A549 (cell line): ENCODE measurements at regions not wholly inside any gene's neighbourhood (a gene's known extent, or its start where the extent isn't known, plus 50 kb on each side); places are given as distances from the start of the nearest gene placed in this dataset.
"Not testable (repeated sequence)": the region's sequence is repeated elsewhere in the genome, so short reads cannot be mapped to it uniquely, and the experiment has no call there.

Source experiments
- ATAC-seq, 2 experiments: fragments of 200-7000 bp in 1 of 2; fragments of >200 bp in 1 of 2; cut with Nextera tagmentation in 1 of 2; cut with Tn5 transposase in 1 of 2; 3 replicates each; pipeline versions ENCODE4 v1.8.0 to v1.9.1; 2018 to 2020; ENCODE audit warnings: mild to moderate bottlenecking in 1 of 2, moderate library complexity in 1 of 2
- CTCF ChIA-PET: fragments of 300-600 bp; sonication (Branson Sonifier 250); formaldehyde crosslinking; extraction: SDS; loops from one replicate; lab custom pipeline; 2021; ENCODE audit warnings: antibody characterized with exemption, inconsistent platforms; lab: Yijun Ruan, JAX
- POLR2A ChIA-PET: fragments of 350-600 bp; formaldehyde crosslinking; extraction: SDS; loops from one replicate; lab custom pipeline; 2021; ENCODE audit warnings: antibody characterized with exemption, inconsistent platforms; lab: Yijun Ruan, JAX
- DNase-seq, 2 experiments: peaks; one replicate each; pipeline versions ENCODE4 v3.0.0 to v3.0.0-alpha.2; 2011 to 2016; ENCODE audit warnings: low read depth in 1 of 2, low spot score in 1 of 2
- FAIRE-seq: peaks from 2 replicates; lab custom pipeline; 2011; peaks lifted over from hg19 to GRCh38; lab: Jason Lieb, UNC
- H3K27ac ChIP-seq, 2 experiments: fragments of >200 bp; sonication (Bioruptor Twin); formaldehyde crosslinking; 3 replicates each; pipeline ENCODE4 v1.5.1; 2016 to 2017
- H3K4me1 ChIP-seq: fragments of >200 bp; sonication (Bioruptor Twin); formaldehyde crosslinking; 3 replicates; pipeline ENCODE4 v1.6.1; 2016
- H3K4me2 ChIP-seq: fragments of >200 bp; sonication (Bioruptor Twin); formaldehyde crosslinking; 3 replicates; pipeline ENCODE4 v1.6.1; 2016
- H3K4me3 ChIP-seq: fragments of >200 bp; sonication (Bioruptor Twin); formaldehyde crosslinking; 3 replicates; pipeline ENCODE4 v1.5.1; 2016
- H3K9me3 ChIP-seq: fragments of >200 bp; sonication (Bioruptor Twin); formaldehyde crosslinking; 3 replicates; pipeline ENCODE4 v1.6.1; 2016
- BHLHE40 ChIP-seq: IDR thresholded peaks from 2 replicates; pipeline ENCODE4 v1.6.1; 2012; ENCODE audit warnings: low read depth, low read length, inconsistent platforms
- CBX2 ChIP-seq: fragments of 200-600 bp; sonication (generic); IDR thresholded peaks from 2 replicates; pipeline ENCODE4 v1.6.1; 2016; ENCODE audit warnings: low read depth, mild to moderate bottlenecking, borderline replicate concordance
- CBX8 ChIP-seq: fragments of 200-600 bp; sonication (generic); IDR thresholded peaks from 2 replicates; pipeline ENCODE4 v1.6.1; 2016
- CEBPB ChIP-seq, 2 experiments: fragments of >200 bp in 1 of 2; sonication (Bioruptor Twin) in 1 of 2; formaldehyde crosslinking in 1 of 2; IDR thresholded peaks; 2 replicates each; pipeline ENCODE4 v1.6.1; 2012 to 2016
- CHD4 ChIP-seq: fragments of 200-600 bp; sonication (generic); IDR thresholded peaks from 2 replicates; pipeline ENCODE4 v1.6.1; 2016; ENCODE audit warnings: antibody characterized with exemption, mild to moderate bottlenecking, borderline replicate concordance
- CTCF ChIP-seq: fragments of >200 bp; sonication (Bioruptor Twin); formaldehyde crosslinking; IDR thresholded peaks from 3 replicates; pipeline ENCODE4 v1.5.1; 2016
- EHF ChIP-seq: fragments of 250-450 bp; sonication (Bioruptor Pico); IDR thresholded peaks from 2 replicates; pipeline ENCODE4 v1.5.0; 2020; ENCODE audit warnings: mild to moderate bottlenecking
- EHMT2 ChIP-seq: fragments of 200-600 bp; sonication (generic); IDR thresholded peaks from 2 replicates; pipeline ENCODE4 v1.6.1; 2016; ENCODE audit warnings: antibody characterized with exemption, low read depth, mild to moderate bottlenecking, moderate library complexity
- ELK1 ChIP-seq: fragments of 150-350 bp; IDR thresholded peaks from 2 replicates; pipeline ENCODE4 v1.6.1; 2014; ENCODE audit warnings: low read depth, mild to moderate bottlenecking, low read length
- EP300 ChIP-seq, 2 experiments: fragments of >200 bp; sonication (Bioruptor Twin); formaldehyde crosslinking; IDR thresholded peaks; 2 replicates in 1 of 2; 3 replicates in 1 of 2; pipeline ENCODE4 v1.6.1; 2016 to 2017
- FOSB ChIP-seq: fragments of 250-450 bp; sonication (Bioruptor Pico); IDR thresholded peaks from 2 replicates; pipeline ENCODE4 v1.5.0; 2020; ENCODE audit warnings: mild to moderate bottlenecking, moderate library complexity
- FOSL2 ChIP-seq, 2 experiments: fragments of 450-650 bp in 1 of 2; fragments of >200 bp in 1 of 2; sonication (Bioruptor Twin) in 1 of 2; formaldehyde crosslinking; IDR thresholded peaks; 2 replicates each; pipeline versions ENCODE4 v1.5.0 to v1.6.1; 2016 to 2020; ENCODE audit warnings: mild to moderate bottlenecking in 1 of 2, moderate library complexity in 1 of 2
- FOXS1 ChIP-seq: fragments of 250-450 bp; sonication (Bioruptor Pico); IDR thresholded peaks from 2 replicates; pipeline ENCODE4 v1.5.0; 2020; ENCODE audit warnings: mild to moderate bottlenecking, moderate library complexity
- HES2 ChIP-seq: fragments of >200 bp; sonication (Bioruptor Twin); formaldehyde crosslinking; IDR thresholded peaks from 2 replicates; pipeline ENCODE4 v1.6.1; 2016
- HOXB13 ChIP-seq: fragments of 250-450 bp; sonication (Bioruptor Pico); IDR thresholded peaks from 2 replicates; pipeline ENCODE4 v1.5.0; 2020; ENCODE audit warnings: low read depth, mild to moderate bottlenecking, moderate library complexity
- HOXB5 ChIP-seq: fragments of 250-450 bp; sonication (Bioruptor Pico); IDR thresholded peaks from 2 replicates; pipeline ENCODE4 v1.5.0; 2020; ENCODE audit warnings: mild to moderate bottlenecking, moderate library complexity
- MAZ ChIP-seq: fragments of 150-350 bp; IDR thresholded peaks from 2 replicates; pipeline ENCODE4 v1.6.1; 2014; ENCODE audit warnings: antibody characterized with exemption, low read depth, low read length, borderline replicate concordance
- MYC ChIP-seq: IDR thresholded peaks from 2 replicates; pipeline ENCODE4 v1.6.1; 2012; ENCODE audit warnings: mild to moderate bottlenecking, inconsistent platforms, low read length, improper control_type of control experiment, borderline replicate concordance
- NPAS2 ChIP-seq: fragments of 250-450 bp; sonication (Bioruptor Pico); IDR thresholded peaks from 2 replicates; pipeline ENCODE4 v1.8.0; 2022; ENCODE audit warnings: mild to moderate bottlenecking, moderate library complexity, borderline replicate concordance
- PHF8 ChIP-seq: fragments of 200-600 bp; sonication (generic); IDR thresholded peaks from 2 replicates; pipeline ENCODE4 v1.6.1; 2016; ENCODE audit warnings: low read depth, mild to moderate bottlenecking, antibody characterized with exemption, moderate library complexity, borderline replicate concordance
- POLR2AphosphoS2 ChIP-seq: conservative IDR thresholded peaks from 2 replicates; pipeline ENCODE4 v1.6.1; 2012; ENCODE audit warnings: low read length, improper control_type of control experiment, inconsistent platforms
- RFX5 ChIP-seq: fragments of 450-650 bp; IDR thresholded peaks from 2 replicates; pipeline ENCODE4 v1.7.1; 2014; ENCODE audit warnings: antibody characterized with exemption, mild to moderate bottlenecking, moderate library complexity
- RNF2 ChIP-seq: fragments of 200-600 bp; sonication (generic); IDR thresholded peaks from 2 replicates; pipeline ENCODE4 v1.6.1; 2016; ENCODE audit warnings: low read depth, mild to moderate bottlenecking, antibody characterized with exemption, moderate library complexity, borderline replicate concordance
- SMC3 ChIP-seq: fragments of >200 bp; sonication (Bioruptor Twin); formaldehyde crosslinking; IDR thresholded peaks from 3 replicates; pipeline ENCODE4 v1.6.1; 2018; ENCODE audit warnings: inconsistent platforms
- SREBF2 ChIP-seq: fragments of 450-650 bp; IDR thresholded peaks from 2 replicates; pipeline ENCODE4 v1.6.1; 2014; ENCODE audit warnings: mild to moderate bottlenecking, moderate library complexity
- TFCP2L1 ChIP-seq: fragments of 250-450 bp; sonication (Bioruptor Pico); IDR thresholded peaks from 2 replicates; pipeline ENCODE4 v1.5.0; 2021; ENCODE audit warnings: mild to moderate bottlenecking
- TP53 ChIP-seq: fragments of 250-450 bp; sonication (Bioruptor Pico); IDR thresholded peaks from 2 replicates; pipeline ENCODE4 v1.5.0; 2021; ENCODE audit warnings: mild to moderate bottlenecking, moderate library complexity
- WGBS: methylation state at CpG from one replicate; pipeline ENCODE4 v1.1.6; 2017; ENCODE audit errors: missing lambda C conversion rate; 5-methylcytosine and 5-hydroxymethylcytosine counted together

- DNase-seq: no peak
- WGBS: 47% methylated on average over 2 of the region's 2 CpGs
- no peak for FAIRE-seq
- ATAC-seq: no peak
- no peak overlapping the region for H3K4me3 ChIP-seq
- no peak for TF ChIP-seq FOSB (CRISPR knock-in tag)
- TF ChIP-seq TFCP2L1 (CRISPR knock-in tag): no peak
- TF ChIP-seq FOSL2 (IDR thresholded peaks at IDR 0.05): no peak
- TF ChIP-seq FOSL2 (CRISPR knock-in tag; IDR thresholded peaks at IDR 0.05): no peak
- no peak for TF ChIP-seq CBX8
- TF ChIP-seq, all 56 proteins: peak for 0
- no peaks in the 10 kb centered on the region for H3K9me3 ChIP-seq
- H3K27ac ChIP-seq: no peak overlapping the region
- no peaks in the 10 kb centered on the region for H3K4me1 ChIP-seq
- H3K4me2 ChIP-seq: no peak overlapping the region
- CTCF ChIA-PET: interaction anchor here (0.6 kb wide), 1 partner anchor 147 kb away, joined by 7 read pairs; no protein-coding TSS in a partner anchor
- POLR2A ChIA-PET: no interaction called here
These were observed 150.2 kb downstream of the TTC6 start for GRCh38 chr14:37745657-37746056.

GRCh38 chr14:37746140-37746832 is 150.9 kb downstream of the TTC6 start:
- no peak overlapping the region for H3K4me2 ChIP-seq
- TF ChIP-seq CBX2 (no peak), BHLHE40 (no peak), RFX5 (no peak), TP53 (CRISPR knock-in tag) (no peak), SREBF2 (no peak), HOXB13 (CRISPR knock-in tag) (no peak), NPAS2 (CRISPR knock-in tag) (no peak), SMC3 (no peak), MYC (no peak), ELK1 (no peak), MAZ (no peak), POLR2AphosphoS2 (no peak), PHF8 (no peak)
- TF ChIP-seq, all 56 proteins: peak for 0
- H3K4me3 ChIP-seq: no peak overlapping the region
- no peak for FAIRE-seq
- ATAC-seq: no peak; a peak in 1 of 6 replicates
- no peaks in the 10 kb centered on the region for H3K4me1 ChIP-seq
- no peaks in the 10 kb centered on the region for H3K9me3 ChIP-seq
- WGBS: 58% methylated on average over 1 of the region's 1 CpG
- ChIA-PET CTCF (interaction anchor here (0.6 to 1.2 kb wide), 2 partner anchors 56 to 147 kb away, joined by 3 to 7 read pairs; no protein-coding TSS in a partner anchor), POLR2A (no interaction called here)
- DNase-seq: no peak
- no peak overlapping the region for H3K27ac ChIP-seq

- 66% methylated on average over 5 of the region's 5 CpGs for WGBS
- H3K27ac ChIP-seq: no peak overlapping the region
- ATAC-seq: no peak
- no peak overlapping the region for H3K4me2 ChIP-seq
- no peak for DNase-seq
- TF ChIP-seq HOXB5 (CRISPR knock-in tag) (no peak), PHF8 (no peak), BHLHE40 (no peak), HES2 (no peak), RNF2 (no peak), NPAS2 (CRISPR knock-in tag) (no peak), EHMT2 (no peak), FOXS1 (CRISPR knock-in tag) (no peak), CHD4 (no peak), EP300 (IDR thresholded peaks at IDR 0.05) (no peak), CEBPB (IDR thresholded peaks at IDR 0.05) (no peak), EHF (CRISPR knock-in tag) (no peak), CTCF (no peak)
- FAIRE-seq: no peak
- no peaks in the 10 kb centered on the region for H3K9me3 ChIP-seq
- POLR2A ChIA-PET: no interaction called here
- CTCF ChIA-PET: no interaction called here
- H3K4me3 ChIP-seq: no peak overlapping the region
- H3K4me1 ChIP-seq: no peaks in the 10 kb centered on the region
These were observed 158.0 kb downstream of the TTC6 start for GRCh38 chr14:37753459-37753858.

GRCh38 chr14:37760275-37760674 is 164.8 kb downstream of the TTC6 start:
- H3K27ac ChIP-seq, H3K9me3 ChIP-seq, DNase-seq, POLR2A ChIA-PET, FAIRE-seq, H3K4me1 ChIP-seq, CTCF ChIA-PET, H3K4me3 ChIP-seq, H3K4me2 ChIP-seq, ATAC-seq: not testable (repeated sequence)
- 0% methylated on average over 2 of the region's 2 CpGs for WGBS
